ENCODE measurements at regions not wholly inside any gene's neighbourhood (a gene's known extent, or its start where the extent isn't known, plus 50 kb on each side); places are given as distances from the start of the nearest gene placed in this dataset.
A peak's percentile ranks its signal among the peaks of the same experiment; 100 is the strongest.

DNA sequence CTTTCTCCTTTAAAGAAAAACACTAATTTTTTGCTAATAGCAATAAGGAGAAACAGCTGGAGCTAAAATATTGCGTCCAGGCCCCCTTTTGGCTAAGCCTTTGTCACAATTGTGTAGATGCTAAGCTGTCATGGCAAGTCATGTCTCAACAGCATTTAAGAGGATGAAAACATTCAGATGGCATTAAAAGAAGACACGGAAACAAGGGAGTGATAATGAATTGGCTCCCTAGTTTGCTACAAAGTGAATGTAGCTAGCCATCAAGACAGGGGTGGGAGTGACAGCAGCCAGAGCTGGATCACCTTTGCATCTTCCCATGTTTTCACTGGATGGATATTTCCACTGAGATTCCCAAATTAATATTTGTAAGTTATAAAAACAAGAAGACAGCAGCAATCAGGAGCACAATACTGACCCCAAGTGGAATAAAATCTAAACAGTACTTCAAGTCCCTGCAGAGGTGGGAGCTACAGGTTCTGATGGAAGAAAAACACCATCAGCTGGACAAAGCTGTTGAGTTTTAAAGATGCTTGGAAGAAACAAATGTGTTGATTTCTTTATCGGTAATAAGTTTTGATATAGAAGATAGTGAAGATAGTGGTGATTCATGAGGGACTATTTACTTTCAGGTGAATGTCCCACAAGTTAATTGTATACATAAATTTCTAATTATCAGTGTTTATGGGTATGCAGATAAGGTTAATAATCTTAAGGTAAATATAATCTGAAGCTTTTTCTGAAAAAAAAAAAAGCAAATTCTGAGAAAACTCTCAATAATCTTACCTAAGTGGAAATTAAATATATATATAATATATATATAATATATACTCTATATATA is 129.4 kb downstream of the SLC16A9 start:
- Mint-ChIP-seq H3K4me1 (no peaks in the 10 kb centered on the region), H3K27me3 (ENCODE audit: low read depth) (no peaks in the 10 kb centered on the region), H3K27ac (ENCODE audit: unreplicated experiment) (no peak overlapping the region), H3K9me3 (no peaks in the 10 kb centered on the region), H3K4me3 (no peak overlapping the region), H3K36me3 (ENCODE audit: low read depth) (no peaks in the 10 kb centered on the region)
- TF ChIP-seq, protein P1, sequence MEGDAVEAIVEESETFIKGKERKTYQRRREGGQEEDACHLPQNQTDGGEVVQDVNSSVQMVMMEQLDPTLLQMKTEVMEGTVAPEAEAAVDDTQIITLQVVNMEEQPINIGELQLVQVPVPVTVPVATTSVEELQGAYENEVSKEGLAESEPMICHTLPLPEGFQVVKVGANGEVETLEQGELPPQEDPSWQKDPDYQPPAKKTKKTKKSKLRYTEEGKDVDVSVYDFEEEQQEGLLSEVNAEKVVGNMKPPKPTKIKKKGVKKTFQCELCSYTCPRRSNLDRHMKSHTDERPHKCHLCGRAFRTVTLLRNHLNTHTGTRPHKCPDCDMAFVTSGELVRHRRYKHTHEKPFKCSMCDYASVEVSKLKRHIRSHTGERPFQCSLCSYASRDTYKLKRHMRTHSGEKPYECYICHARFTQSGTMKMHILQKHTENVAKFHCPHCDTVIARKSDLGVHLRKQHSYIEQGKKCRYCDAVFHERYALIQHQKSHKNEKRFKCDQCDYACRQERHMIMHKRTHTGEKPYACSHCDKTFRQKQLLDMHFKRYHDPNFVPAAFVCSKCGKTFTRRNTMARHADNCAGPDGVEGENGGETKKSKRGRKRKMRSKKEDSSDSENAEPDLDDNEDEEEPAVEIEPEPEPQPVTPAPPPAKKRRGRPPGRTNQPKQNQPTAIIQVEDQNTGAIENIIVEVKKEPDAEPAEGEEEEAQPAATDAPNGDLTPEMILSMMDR (conservative IDR thresholded peaks at IDR 0.05): peak; percentile 69
- no peak for DNase-seq (ENCODE audit: low read depth, low spot score)

DNA sequence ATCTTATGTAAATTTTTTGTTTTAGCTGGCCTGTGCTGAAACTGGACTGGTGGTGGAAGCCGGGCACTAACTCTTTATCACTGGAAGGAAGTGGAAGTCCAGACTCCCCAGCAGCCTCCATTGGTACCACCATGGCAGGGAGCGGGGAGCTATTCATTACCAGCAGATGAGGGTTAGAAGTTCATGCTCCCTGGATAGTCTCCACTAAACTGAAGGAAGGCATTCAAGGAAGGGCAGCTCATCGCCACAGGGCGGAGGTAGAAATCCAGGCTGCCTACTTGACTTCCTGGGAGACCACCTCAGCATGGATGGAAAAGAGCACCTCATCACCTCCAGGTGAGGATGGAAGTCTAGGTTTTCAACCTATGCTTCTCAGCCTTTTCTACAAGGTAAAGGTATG is 130.9 kb downstream of the SLC16A9 start:
- no peak overlapping the region for H3K4me3 Mint-ChIP-seq
- TF ChIP-seq, protein P1 (conservative IDR thresholded peaks at IDR 0.05): no peak
- no peaks in the 10 kb centered on the region for H3K4me1 Mint-ChIP-seq
- H3K27me3 Mint-ChIP-seq (ENCODE audit: low read depth): no peaks in the 10 kb centered on the region
- DNase-seq (ENCODE audit: low read depth, low spot score): no peak
- no peak overlapping the region for H3K27ac Mint-ChIP-seq (ENCODE audit: unreplicated experiment)
- H3K9me3 Mint-ChIP-seq: no peaks in the 10 kb centered on the region
- H3K36me3 Mint-ChIP-seq (ENCODE audit: low read depth): no peaks in the 10 kb centered on the region

GRCh38 chr10:59577984-59578383 is 131.7 kb downstream of the SLC16A9 start:
- Mint-ChIP-seq H3K4me1 (no peaks in the 10 kb centered on the region), H3K27ac (ENCODE audit: unreplicated experiment) (no peak overlapping the region)

GRCh38 chr10:59575269-59575668 is 134.4 kb downstream of the SLC16A9 start:
- no peak for DNase-seq (ENCODE audit: low read depth, low spot score)
- Mint-ChIP-seq H3K9me3 (no peaks in the 10 kb centered on the region), H3K27me3 (ENCODE audit: low read depth) (no peaks in the 10 kb centered on the region), H3K36me3 (ENCODE audit: low read depth) (no peaks in the 10 kb centered on the region), H3K4me3 (no peak overlapping the region), H3K4me1 (peaks cover 11% of the 10 kb centered on the region), H3K27ac (ENCODE audit: unreplicated experiment) (no peak overlapping the region)
- TF ChIP-seq, protein P1 (conservative IDR thresholded peaks at IDR 0.05): no peak

More at GRCh38 chr10:59577984-59578383, 131.7 kb downstream of the SLC16A9 start:
- no peak for DNase-seq (ENCODE audit: low read depth, low spot score)
- TF ChIP-seq, protein P1 (conservative IDR thresholded peaks at IDR 0.05): no peak
- Mint-ChIP-seq H3K4me3 (no peak overlapping the region), H3K36me3 (ENCODE audit: low read depth) (no peaks in the 10 kb centered on the region), H3K27me3 (ENCODE audit: low read depth) (no peaks in the 10 kb centered on the region), H3K9me3 (no peaks in the 10 kb centered on the region)

- TF ChIP-seq, protein P1 (conservative IDR thresholded peaks at IDR 0.05): no peak
- peaks cover 4% of the 10 kb centered on the region for H3K9me3 Mint-ChIP-seq
These were observed 146.1 kb downstream of the SLC16A9 start for GRCh38 chr10:59563531-59563930.

More at GRCh38 chr10:59563531-59563930, 146.1 kb downstream of the SLC16A9 start:
- Mint-ChIP-seq H3K4me3 (no peak overlapping the region), H3K4me1 (no peaks in the 10 kb centered on the region), H3K27ac (ENCODE audit: unreplicated experiment) (no peak overlapping the region), H3K36me3 (ENCODE audit: low read depth) (no peaks in the 10 kb centered on the region), H3K27me3 (ENCODE audit: low read depth) (no peaks in the 10 kb centered on the region)
- no peak for DNase-seq (ENCODE audit: low read depth, low spot score)

Measured in neural crest cell (in vitro differentiated cells).